ENCODE measurements at regions not wholly inside any gene's neighbourhood (a gene's known extent, or its start where the extent isn't known, plus 50 kb on each side); places are given as distances from the start of the nearest gene placed in this dataset.
"Not testable (repeated sequence)": the region's sequence is repeated elsewhere in the genome, so short reads cannot be mapped to it uniquely, and the experiment has no call there.

GRCh38 chr2:89763581-89764485 is 1072.4 kb downstream of the RPIA start:
- Histone ChIP-seq H3K27me3 (replicated peaks in 1 of 2; ENCODE audit: control insufficient read depth in 2 of 2, insufficient read depth in 2 of 2, low read length in 1 of 2) (no peaks in the 10 kb centered on the region), H2AFZ (ENCODE audit: control insufficient read depth, low read depth, low read length) (no peak overlapping the region), H3K36me3 (ENCODE audit: control insufficient read depth in 2 of 2, insufficient read depth in 2 of 2, low read length in 1 of 2) (no peaks in the 10 kb centered on the region), H3K27ac (ENCODE audit: control insufficient read depth, insufficient read depth) (no peak overlapping the region), H3K79me2 (ENCODE audit: control insufficient read depth, insufficient read depth, low read length) (no peaks in the 10 kb centered on the region), H4K20me1 (ENCODE audit: control insufficient read depth, insufficient read depth) (no peaks in the 10 kb centered on the region), H3K4me2 (ENCODE audit: control insufficient read depth, insufficient read depth) (no peak overlapping the region), H3K4me1 (ENCODE audit: control insufficient read depth, insufficient read depth, low read length) (no peaks in the 10 kb centered on the region), H3K9me3 (replicated peaks; ENCODE audit: control insufficient read depth, insufficient read depth, low read length) (no peaks in the 10 kb centered on the region; the same call in 2 of the 3 replicates), H3K9ac (ENCODE audit: control insufficient read depth, insufficient read depth, low read length) (no peak overlapping the region), H3K4me3 (no peak overlapping the region)
- intact Hi-C loops (cut with micrococcal nuclease; ENCODE audit: unreplicated experiment), result no loop called here
- SMC1A ChIA-PET (ENCODE audit: uncharacterized antibody, unreplicated experiment), result no interaction called here
- in situ Hi-C loops (cut with MboI), result no loop called here
- RAD21 ChIA-PET (ENCODE audit: unreplicated experiment), result no interaction called here
- no TSS peak for BruUV-seq (replicated peaks)
- POLR2A ChIA-PET, result no interaction called here
- CTCF ChIA-PET, result no interaction called here
- TF ChIP-seq PRDM15 (CRISPR knock-in tag; IDR thresholded peaks at IDR 0.05) (no peak), KDM1A (IDR thresholded peaks at IDR 0.05; ENCODE audit: borderline replicate concordance) (no peak), BRCA1 (IDR thresholded peaks at IDR 0.05; ENCODE audit: low read depth, low read length) (no peak), NR2C1 (IDR thresholded peaks at IDR 0.05) (no peak)
- no peak for ATAC-seq
- WGBS (ENCODE audit: insufficient coverage, insufficient replicate concordance, low lambda C conversion rate, missing lambda C conversion rate), result 48% methylated on average over 29 of the region's 29 CpGs
- no peak for DNase-seq (ENCODE audit: low read depth, low spot score)
- FAIRE-seq, result no peak

- H3K36me3 ChIP-seq (ENCODE audit: control insufficient read depth in 2 of 2, insufficient read depth in 2 of 2, low read length in 1 of 2); DNase-seq (ENCODE audit: low read depth, low spot score); H3K4me3 ChIP-seq; H4K20me1 ChIP-seq (ENCODE audit: control insufficient read depth, insufficient read depth); POLR2A ChIA-PET; H3K9me3 ChIP-seq (replicated peaks; ENCODE audit: control insufficient read depth, insufficient read depth, low read length); SMC1A ChIA-PET (ENCODE audit: uncharacterized antibody, unreplicated experiment); ATAC-seq; H3K27me3 ChIP-seq (replicated peaks in 1 of 2; ENCODE audit: control insufficient read depth in 2 of 2, insufficient read depth in 2 of 2, low read length in 1 of 2); H3K79me2 ChIP-seq (ENCODE audit: control insufficient read depth, insufficient read depth, low read length); BruUV-seq (replicated peaks); H3K4me2 ChIP-seq (ENCODE audit: control insufficient read depth, insufficient read depth); H3K9ac ChIP-seq (ENCODE audit: control insufficient read depth, insufficient read depth, low read length); FAIRE-seq; in situ Hi-C loops (cut with MboI); RAD21 ChIA-PET (ENCODE audit: unreplicated experiment); H2AFZ ChIP-seq (ENCODE audit: control insufficient read depth, low read depth, low read length); intact Hi-C loops (cut with micrococcal nuclease; ENCODE audit: unreplicated experiment); H3K27ac ChIP-seq (ENCODE audit: control insufficient read depth, insufficient read depth); H3K4me1 ChIP-seq (ENCODE audit: control insufficient read depth, insufficient read depth, low read length): not testable (repeated sequence)
- CTCF ChIA-PET, result interaction anchor here (0.5 kb wide), 1 partner anchor 1760 kb away, joined by 3 read pairs; no protein-coding TSS in a partner anchor
- WGBS (ENCODE audit: insufficient coverage, insufficient replicate concordance, low lambda C conversion rate, missing lambda C conversion rate), result 60% methylated on average over 20 of the region's 20 CpGs
Observed at GRCh38 chr2:89764571-89765360, 1073.3 kb downstream of the RPIA start.

GRCh38 chr2:89765361-89765718 is 1073.9 kb downstream of the RPIA start:
- BruUV-seq (replicated peaks); H2AFZ ChIP-seq (ENCODE audit: control insufficient read depth, low read depth, low read length); H3K9ac ChIP-seq (ENCODE audit: control insufficient read depth, insufficient read depth, low read length); intact Hi-C loops (cut with micrococcal nuclease; ENCODE audit: unreplicated experiment); POLR2A ChIA-PET; RAD21 ChIA-PET (ENCODE audit: unreplicated experiment); H3K4me2 ChIP-seq (ENCODE audit: control insufficient read depth, insufficient read depth); CTCF ChIA-PET; H3K9me3 ChIP-seq (replicated peaks; ENCODE audit: control insufficient read depth, insufficient read depth, low read length); H4K20me1 ChIP-seq (ENCODE audit: control insufficient read depth, insufficient read depth); in situ Hi-C loops (cut with MboI); H3K36me3 ChIP-seq (ENCODE audit: control insufficient read depth in 2 of 2, insufficient read depth in 2 of 2, low read length in 1 of 2); H3K79me2 ChIP-seq (ENCODE audit: control insufficient read depth, insufficient read depth, low read length); H3K4me3 ChIP-seq; H3K4me1 ChIP-seq (ENCODE audit: control insufficient read depth, insufficient read depth, low read length); DNase-seq (ENCODE audit: low read depth, low spot score); H3K27me3 ChIP-seq (replicated peaks in 1 of 2; ENCODE audit: control insufficient read depth in 2 of 2, insufficient read depth in 2 of 2, low read length in 1 of 2); FAIRE-seq; ATAC-seq; H3K27ac ChIP-seq (ENCODE audit: control insufficient read depth, insufficient read depth); SMC1A ChIA-PET (ENCODE audit: uncharacterized antibody, unreplicated experiment): not testable (repeated sequence)
- 39% methylated on average over 5 of the region's 5 CpGs for WGBS (ENCODE audit: insufficient coverage, insufficient replicate concordance, low lambda C conversion rate, missing lambda C conversion rate)

All from GM12878 (cell line).